ENCODE measurements at regions not wholly inside any gene's neighbourhood (a gene's known extent, or its start where the extent isn't known, plus 50 kb on each side); places are given as distances from the start of the nearest gene placed in this dataset.

- DNase-seq: no peak
Measured at GRCh38 chr5:89981878-89982773, 427.4 kb downstream of the CETN3 start.

GRCh38 chr5:89981021-89981420, 428.5 kb downstream of the CETN3 start:
- no peak for DNase-seq

GRCh38 chr5:89973516-89973915, 436.0 kb downstream of the CETN3 start:
- DNase-seq: no peak

GRCh38 chr5:89972901-89973300, 436.7 kb downstream of the CETN3 start:
- DNase-seq: no peak

GRCh38 chr5:89968958-89969381, 440.6 kb downstream of the CETN3 start:
- DNase-seq: no peak

DNA sequence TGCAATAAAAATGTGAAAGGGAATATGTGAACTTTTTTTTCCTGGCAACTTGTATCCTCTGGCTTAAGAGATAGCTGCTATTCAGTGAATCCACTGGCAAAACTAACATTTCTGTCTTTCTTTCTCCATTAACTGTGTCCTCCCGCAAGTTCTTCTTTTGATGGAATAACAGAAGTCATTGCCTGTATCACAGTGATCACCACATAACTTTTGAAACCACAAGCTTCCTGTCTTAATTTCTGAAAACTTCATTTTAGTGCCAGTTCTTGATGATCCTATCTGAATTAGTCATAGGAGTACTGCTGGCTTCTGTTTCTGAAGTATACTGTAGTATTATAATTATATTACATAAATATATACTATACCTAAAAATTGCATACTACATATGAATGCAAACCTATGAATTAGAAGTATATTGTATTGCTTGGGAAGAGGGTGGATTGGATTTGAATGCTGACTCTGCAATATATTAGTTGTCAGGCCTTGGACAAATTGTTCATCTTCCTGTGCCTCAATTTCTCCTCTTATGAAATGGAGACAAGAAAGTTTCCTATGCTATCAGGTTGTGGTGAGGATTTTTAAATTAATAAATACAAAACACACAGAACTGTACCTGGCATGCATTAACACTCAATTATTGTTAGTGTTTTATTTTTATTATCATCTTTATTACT, 441.6 kb downstream of the CETN3 start:
- DNase-seq: peak; percentile 26 to 48

DNA sequence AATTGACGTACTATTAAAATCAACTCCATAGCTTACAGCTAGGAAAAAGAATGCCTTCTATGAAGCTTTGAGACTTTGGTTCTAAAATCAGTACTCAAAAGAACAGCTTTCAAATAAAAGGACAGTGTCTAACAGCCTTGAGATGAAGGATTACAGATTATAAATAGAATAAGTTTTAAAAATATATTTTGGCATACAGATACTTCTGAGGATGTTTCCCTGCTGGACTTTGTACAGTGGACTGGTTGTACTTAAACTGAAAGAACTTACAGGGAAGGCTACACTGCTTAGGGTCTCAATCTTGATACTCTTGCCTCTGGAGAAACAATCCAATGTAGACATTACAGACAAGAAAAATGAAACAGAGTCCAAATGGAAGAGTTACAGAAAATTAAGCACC, 452.7 kb downstream of the CETN3 start:
- no peak for DNase-seq

DNA sequence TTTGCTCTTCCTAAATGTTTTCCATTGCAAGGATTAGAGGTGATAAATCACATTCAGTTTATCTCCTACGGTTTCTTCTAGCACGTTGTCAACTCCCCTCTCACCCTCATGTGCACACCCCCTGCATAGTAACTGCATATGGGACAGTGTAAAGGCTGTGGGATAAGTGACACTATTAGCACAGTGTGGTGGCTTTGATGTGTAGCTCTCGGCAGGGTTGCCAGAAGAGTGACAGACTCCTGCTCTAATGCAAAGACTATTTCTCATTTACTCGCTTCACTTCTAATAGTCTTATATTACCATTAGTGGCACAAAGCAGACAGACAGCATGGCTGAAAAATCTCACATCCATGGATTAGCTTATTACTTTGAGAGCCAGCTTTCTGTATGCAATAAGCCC, 454.6 kb downstream of the CETN3 start:
- no peak for DNase-seq

- no peak for DNase-seq
Measured at GRCh38 chr5:89951876-89952275, 457.7 kb downstream of the CETN3 start.

- no peak for DNase-seq
Measured at GRCh38 chr5:89950234-89950633, 459.3 kb downstream of the CETN3 start.

DNA sequence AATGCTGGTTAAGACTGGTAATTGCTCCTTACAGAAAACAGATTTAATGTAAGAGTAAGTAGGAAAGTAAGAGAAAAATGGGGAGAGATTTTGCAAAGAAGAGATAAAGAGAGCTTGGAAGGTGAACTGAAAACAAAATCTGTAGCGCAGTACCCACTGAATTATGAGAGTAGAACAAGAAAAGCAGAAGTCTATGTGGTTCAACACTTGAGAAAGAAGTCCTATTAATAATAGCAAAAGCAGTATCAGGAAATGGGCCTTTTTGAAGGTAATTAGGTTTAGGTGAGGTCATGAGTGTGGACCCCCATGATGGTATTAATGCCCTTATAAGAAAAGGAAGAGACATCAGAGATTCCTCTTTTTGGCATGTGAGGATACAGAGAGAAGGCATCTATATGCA, 460.6 kb downstream of the CETN3 start:
- DNase-seq: no peak

- no peak for DNase-seq
Measured at GRCh38 chr5:89946916-89947315, 462.6 kb downstream of the CETN3 start.

GRCh38 chr5:89946508-89946907, 463.0 kb downstream of the CETN3 start:
- no peak for DNase-seq

DNA sequence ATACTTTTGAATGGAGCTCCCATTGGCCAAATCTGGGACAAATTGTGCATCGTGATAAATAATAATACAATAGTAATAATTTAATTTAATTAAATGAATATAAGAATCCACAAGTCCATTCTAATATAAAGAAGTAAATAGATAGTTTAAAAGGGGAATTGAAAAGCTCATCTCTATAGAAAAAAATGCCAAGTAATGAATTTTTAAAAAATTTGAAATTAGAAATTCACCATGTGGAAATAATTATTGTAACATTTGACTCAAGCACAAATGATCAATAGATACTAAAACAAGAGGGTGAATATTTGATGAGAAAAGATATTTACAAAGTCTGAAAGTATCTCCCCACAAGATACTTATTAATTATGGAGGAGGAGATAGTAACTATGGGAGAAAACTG, 467.4 kb downstream of the CETN3 start:
- DNase-seq: no peak

- no peak for DNase-seq
Measured at GRCh38 chr5:89936576-89936975, 473.0 kb downstream of the CETN3 start.

DNA sequence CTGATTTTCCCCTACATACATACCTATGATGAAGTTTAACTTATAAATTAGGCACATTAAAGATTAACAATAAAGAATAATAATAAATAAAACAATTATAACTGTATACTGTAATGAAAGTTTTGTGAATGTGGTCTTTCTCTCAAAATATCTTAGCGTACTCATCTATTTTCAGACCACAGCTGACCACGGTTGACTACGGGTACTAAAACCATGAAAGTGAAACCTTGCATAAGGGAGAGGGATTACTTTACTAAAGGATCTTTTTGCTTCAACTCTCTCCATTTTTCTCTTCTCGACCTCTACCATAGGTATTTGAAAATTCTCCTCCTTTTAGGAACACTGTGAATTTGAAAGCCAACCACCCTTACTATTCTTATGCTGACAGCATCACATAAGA, 475.5 kb downstream of the CETN3 start:
- DNase-seq: no peak

GRCh38 chr5:89932771-89933181, 476.8 kb downstream of the CETN3 start:
- DNase-seq: no peak

- DNase-seq: no peak
Measured at GRCh38 chr5:89930591-89931392, 478.8 kb downstream of the CETN3 start.

- no peak for DNase-seq
Measured at GRCh38 chr5:89929834-89930233, 479.7 kb downstream of the CETN3 start.

GRCh38 chr5:89929173-89929572, 480.4 kb downstream of the CETN3 start:
- no peak for DNase-seq

DNA sequence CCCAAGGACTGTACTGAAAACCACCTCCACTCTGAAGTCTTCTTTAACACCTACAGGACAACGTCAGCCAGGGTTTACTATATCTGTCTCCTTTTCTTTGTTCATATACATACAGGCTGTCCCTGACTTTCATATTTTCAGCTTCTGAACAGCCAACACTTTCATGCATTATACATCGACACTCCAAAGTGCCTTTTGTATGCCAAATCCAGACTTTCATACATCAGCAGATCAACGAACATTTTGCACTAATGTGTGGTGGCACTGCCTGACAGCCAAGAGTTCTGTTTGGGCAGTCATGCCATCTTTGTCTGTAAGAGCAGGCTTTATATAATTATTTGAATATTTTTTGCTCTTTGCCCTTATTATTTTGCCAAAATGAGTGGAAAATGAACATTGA, 487.4 kb downstream of the CETN3 start:
- DNase-seq: no peak

DNA sequence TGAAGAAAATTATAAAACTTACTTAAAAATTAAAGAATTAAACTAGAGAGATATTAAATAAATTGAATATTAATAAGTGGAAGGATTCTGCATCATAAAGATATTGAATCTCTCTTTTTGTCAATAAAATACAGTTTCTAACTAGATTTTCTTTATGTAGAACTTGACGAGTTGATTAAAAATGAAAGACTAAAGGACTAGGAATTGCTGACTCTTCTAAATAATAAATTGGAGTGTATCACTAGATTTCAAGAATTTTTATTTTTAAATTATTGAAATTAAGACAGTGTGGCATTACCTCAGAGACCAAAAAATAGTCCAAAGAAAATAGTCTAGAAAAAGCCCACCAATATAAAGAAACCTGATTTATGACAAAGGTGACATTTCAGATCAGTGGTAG, 492.4 kb downstream of the CETN3 start:
- no peak for DNase-seq

- no peak for DNase-seq
Measured at GRCh38 chr5:89916131-89916530, 493.4 kb downstream of the CETN3 start.

DNA sequence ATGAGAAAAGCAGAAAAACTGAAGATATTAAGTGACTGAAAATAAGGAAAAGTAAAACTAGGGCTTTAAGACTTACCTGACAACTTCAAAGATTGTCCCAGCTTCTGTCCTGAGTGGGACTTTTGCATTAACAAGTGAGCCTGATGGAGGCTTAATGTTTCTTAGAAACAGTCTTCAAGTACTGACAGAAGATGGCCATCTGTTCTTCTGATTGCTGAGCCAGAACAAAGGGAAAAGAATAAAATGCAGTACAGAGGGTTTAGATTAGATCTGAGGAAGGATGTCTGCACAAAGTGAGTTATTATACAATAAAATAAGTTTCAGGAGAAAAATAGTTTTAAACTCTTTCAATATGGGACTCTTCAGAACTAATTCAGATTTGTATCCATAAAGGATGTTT, 500.7 kb downstream of the CETN3 start:
- no peak for DNase-seq
